Heart right ventricle (tissue), 16 donors: ENCODE measurements at regions not wholly inside any gene's neighbourhood (a gene's known extent, or its start where the extent isn't known, plus 50 kb on each side); places are given as distances from the start of the nearest gene placed in this dataset.

Experiments
- ATAC-seq, 8 donors: fragments of 200-7000 bp; cut with Tn5 transposase; one replicate each; pipeline ENCODE4 v1.9.1; 2020; ENCODE audit warnings: mild to moderate bottlenecking in 8 of 8, moderate library complexity in 8 of 8, moderate number of reproducible peaks in 1 of 8
- DNase-seq, 2 donors: peaks; one replicate each; pipeline ENCODE4 v3.0.0-alpha.2; 2020
- H3K27ac ChIP-seq, 10 donors: fragments of 200-600 bp; sonication (generic) in 2 of 10; one replicate each; pipeline versions ENCODE4 v1.5.0 to v1.8.0; 2020 to 2022; ENCODE audit warnings: mild to moderate bottlenecking in 3 of 10
- H3K27me3 ChIP-seq, 7 donors: fragments of 200-600 bp; one replicate each; pipeline ENCODE4 v1.8.0; 2021 to 2022; ENCODE audit warnings: mild to moderate bottlenecking in 2 of 7
- H3K36me3 ChIP-seq, 9 donors: fragments of 200-600 bp; sonication (generic) in 1 of 9; one replicate each; pipeline versions ENCODE4 v1.5.0 to v1.8.0; 2020 to 2022; ENCODE audit warnings: mild to moderate bottlenecking in 2 of 9
- H3K4me1 ChIP-seq, 9 donors: fragments of 200-600 bp; sonication (generic) in 1 of 9; one replicate each; pipeline versions ENCODE4 v1.5.0 to v1.8.0; 2020 to 2022; ENCODE audit warnings: mild to moderate bottlenecking in 4 of 9
- H3K4me3 ChIP-seq, 10 donors: fragments of 200-600 bp; sonication (generic) in 2 of 10; one replicate each; pipeline versions ENCODE4 v1.5.0 to v1.8.0; 2020 to 2022; ENCODE audit warnings: mild to moderate bottlenecking in 7 of 10, moderate library complexity in 2 of 10
- H3K9me3 ChIP-seq, 11 donors: fragments of 200-600 bp in 10 of 11; sonication (generic) in 2 of 11; one replicate each; pipeline versions ENCODE4 v1.5.0 to v1.8.0; 2013 to 2022; ENCODE audit warnings: mild to moderate bottlenecking in 2 of 11, control low read depth in 1 of 11, moderate library complexity in 1 of 11
- WGBS, 2 donors: extraction: QIAGEN DNeasy Blood & Tissue Kit; methylation state at CpG; one replicate each; pipeline ENCODE4 v1.1.7; 2013; ENCODE audit warnings: inconsistent platforms in 1 of 2; 5-methylcytosine and 5-hydroxymethylcytosine counted together
- intact Hi-C, 10 donors: fragments of 100-400 bp; cut with DNase I; formaldehyde crosslinking; loops; one replicate each; pipeline versions ENCODE4 v1.11.1 to v1.14.2; 2022
- TF ChIP-seq, protein P1 (sequence below), 9 donors: fragments of 200-600 bp; sonication (generic) in 2 of 9; IDR thresholded peaks; one replicate each; pipeline versions ENCODE4 v1.5.0 to v1.8.0; 2021 to 2022; ENCODE audit warnings: antibody characterized with exemption in 9 of 9, mild to moderate bottlenecking in 5 of 9, moderate library complexity in 1 of 9
- donor health status: Arrhythmogenic right ventricular cardiomyopathy.
- donor health status: ischemic (EF 13 %, LVEDD 7.1; RV severe dilation, severe dysfunction).
- donor health status: healthy with polysubstance abuse.
- donor health status: DM: no; HTN: yes; CAD: no.
- donor health status: DM: no; HTN: no; CAD: no.
- donor health status: ischemic (EF 25% LVEDD 6.9; RV normal size, moderate dysfunction).
- donor health status: ischemic (EF 25% LVEDD 5.7; RV mildly dilated, moderate dysfunction).
- donor health status: healthy.
- donor health status: DM: yes; HTN: yes; CAD: no.
- donor health status: Ischemic cardiomyopathy.
- donor health status: ischemic (EF 35%, LVEDD 5.7; RV mildly dilated, moderate dysfunction).
- donor health status: nonischemic (EF 11% LVEDD 7.7; RV severe dilation, severe dysfunction).
- donor health status: DM: yes; HTN: yes; CAD: no.
- donor health status: PGD.
- donor health status: ischemic (EF 29% LVEDD 5.4; RV normal size, mild dysfunction).
- donor health status: nonischemic (EF 23%, LVEDD 6.1; RV moderate dilation, normal function).

DNA sequence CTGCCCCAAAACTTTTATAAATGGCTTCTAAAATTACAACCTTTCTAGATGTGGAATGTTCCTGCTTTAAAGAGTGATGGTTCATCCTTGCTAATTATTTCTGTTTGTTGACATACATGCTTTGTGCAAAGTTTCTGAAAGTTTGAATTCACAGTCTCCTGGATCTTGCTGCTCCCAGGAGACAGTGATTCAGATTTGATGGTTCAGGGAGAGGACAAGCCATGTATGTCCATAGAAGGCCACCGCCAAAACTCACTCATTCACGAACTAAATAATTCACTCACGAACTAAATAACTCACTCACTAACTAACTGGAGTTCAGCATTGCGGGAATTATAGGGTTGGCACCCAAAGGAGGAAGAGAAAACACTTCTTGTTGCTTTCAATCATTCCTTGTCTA lies 416.5 kb upstream of the ZEB2 start:
- peaks cover 0 to 41% (median 26%) of the 10 kb centered on the region in 9 donors for H3K4me1 ChIP-seq
- no peaks in the 10 kb centered on the region for H3K36me3 ChIP-seq
- peak overlapping the region in 7 of 10 donors; percentile 39 to 81 (median 71) for H3K27ac ChIP-seq
- peak in 1 of 8 donors; percentile 49 for ATAC-seq
- TF ChIP-seq, protein P1, sequence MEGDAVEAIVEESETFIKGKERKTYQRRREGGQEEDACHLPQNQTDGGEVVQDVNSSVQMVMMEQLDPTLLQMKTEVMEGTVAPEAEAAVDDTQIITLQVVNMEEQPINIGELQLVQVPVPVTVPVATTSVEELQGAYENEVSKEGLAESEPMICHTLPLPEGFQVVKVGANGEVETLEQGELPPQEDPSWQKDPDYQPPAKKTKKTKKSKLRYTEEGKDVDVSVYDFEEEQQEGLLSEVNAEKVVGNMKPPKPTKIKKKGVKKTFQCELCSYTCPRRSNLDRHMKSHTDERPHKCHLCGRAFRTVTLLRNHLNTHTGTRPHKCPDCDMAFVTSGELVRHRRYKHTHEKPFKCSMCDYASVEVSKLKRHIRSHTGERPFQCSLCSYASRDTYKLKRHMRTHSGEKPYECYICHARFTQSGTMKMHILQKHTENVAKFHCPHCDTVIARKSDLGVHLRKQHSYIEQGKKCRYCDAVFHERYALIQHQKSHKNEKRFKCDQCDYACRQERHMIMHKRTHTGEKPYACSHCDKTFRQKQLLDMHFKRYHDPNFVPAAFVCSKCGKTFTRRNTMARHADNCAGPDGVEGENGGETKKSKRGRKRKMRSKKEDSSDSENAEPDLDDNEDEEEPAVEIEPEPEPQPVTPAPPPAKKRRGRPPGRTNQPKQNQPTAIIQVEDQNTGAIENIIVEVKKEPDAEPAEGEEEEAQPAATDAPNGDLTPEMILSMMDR (IDR thresholded peaks at IDR 0.05), result no peak
- no peaks in the 10 kb centered on the region for H3K27me3 ChIP-seq
- H3K4me3 ChIP-seq, result no peak overlapping the region
- no peaks in the 10 kb centered on the region for H3K9me3 ChIP-seq
- DNase-seq, result no peak
- intact Hi-C loops, result loop anchor here in 4 of 10 donors (5.0 to 10.0 kb wide), 4 partner anchors 62 to 422 kb away; partner anchors contain the start of gene ZEB2 (in 3 of the 4)
- WGBS, 2 donors, result 74 to 75% methylated on average over 4 of the region's 4 CpGs

DNA sequence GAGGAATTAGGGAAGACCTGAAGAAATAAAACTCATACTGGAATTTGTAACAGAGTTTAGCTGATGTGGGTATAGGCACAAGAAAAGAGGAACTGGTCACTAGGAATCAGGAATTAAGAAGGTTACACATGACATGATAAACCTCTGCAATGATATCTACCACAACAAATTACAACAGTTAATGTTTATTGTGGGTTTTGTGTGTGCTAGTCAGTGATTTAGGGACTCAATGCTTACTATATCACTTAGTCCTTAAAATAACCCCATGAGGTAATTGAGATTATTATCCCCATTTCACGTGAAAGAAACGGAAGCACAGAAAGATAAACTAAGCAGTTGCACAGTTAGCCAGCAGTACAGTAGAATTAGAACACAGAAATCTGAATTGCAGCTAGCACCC lies 415.8 kb upstream of the ZEB2 start:
- Histone ChIP-seq H3K36me3 (no peaks in the 10 kb centered on the region), H3K27me3 (no peaks in the 10 kb centered on the region), H3K4me1 (peaks cover 0 to 41% (median 26%) of the 10 kb centered on the region in 9 donors), H3K27ac (peak overlapping the region in 4 of 10 donors; percentile 8 to 81 (median 43)), H3K4me3 (no peak overlapping the region), H3K9me3 (no peaks in the 10 kb centered on the region)
- TF ChIP-seq, protein P1 (IDR thresholded peaks at IDR 0.05), result no peak
- 46 to 54% methylated on average over 2 of the region's 2 CpGs for WGBS, 2 donors
- DNase-seq (no peak), ATAC-seq (no peak)
- intact Hi-C loops, result loop anchor here in 4 of 10 donors (5.0 to 10.0 kb wide), 4 partner anchors 61 to 421 kb away; partner anchors contain the start of gene ZEB2 (in 3 of the 4)

DNA sequence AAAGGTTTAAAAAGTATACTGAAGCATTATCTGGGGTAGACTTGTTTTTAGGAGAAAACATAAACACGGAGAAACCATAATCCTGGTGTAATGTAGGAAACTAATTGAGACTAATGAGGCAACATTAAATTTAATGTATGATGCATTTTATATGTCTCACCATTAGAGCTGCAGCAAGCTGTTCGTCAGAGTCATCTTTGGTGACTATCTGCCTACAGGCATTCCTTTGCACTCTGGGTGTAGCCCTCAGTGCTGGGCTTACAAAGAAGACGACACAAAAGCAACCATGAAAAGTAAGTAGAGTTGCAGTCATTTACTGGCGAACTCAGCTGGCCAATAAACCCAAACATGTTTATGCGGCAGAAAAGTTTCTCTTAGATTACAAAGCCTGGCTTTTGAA lies 415.3 kb upstream of the ZEB2 start:
- ATAC-seq (no peak), DNase-seq (no peak)
- TF ChIP-seq, protein P1 (IDR thresholded peaks at IDR 0.05), result no peak
- Histone ChIP-seq H3K27me3 (no peaks in the 10 kb centered on the region), H3K9me3 (no peaks in the 10 kb centered on the region), H3K4me3 (no peak overlapping the region), H3K4me1 (peaks cover 0 to 41% (median 26%) of the 10 kb centered on the region in 9 donors), H3K27ac (peak overlapping the region in 2 of 10 donors; percentile 8 to 75), H3K36me3 (no peaks in the 10 kb centered on the region)
- intact Hi-C loops, result loop anchor here in 4 of 10 donors (5.0 to 10.0 kb wide), 4 partner anchors 60 to 420 kb away; partner anchors contain the start of gene ZEB2 (in 3 of the 4)
- WGBS, 2 donors, result 91 to 93% methylated on average over 5 of the region's 5 CpGs

DNA sequence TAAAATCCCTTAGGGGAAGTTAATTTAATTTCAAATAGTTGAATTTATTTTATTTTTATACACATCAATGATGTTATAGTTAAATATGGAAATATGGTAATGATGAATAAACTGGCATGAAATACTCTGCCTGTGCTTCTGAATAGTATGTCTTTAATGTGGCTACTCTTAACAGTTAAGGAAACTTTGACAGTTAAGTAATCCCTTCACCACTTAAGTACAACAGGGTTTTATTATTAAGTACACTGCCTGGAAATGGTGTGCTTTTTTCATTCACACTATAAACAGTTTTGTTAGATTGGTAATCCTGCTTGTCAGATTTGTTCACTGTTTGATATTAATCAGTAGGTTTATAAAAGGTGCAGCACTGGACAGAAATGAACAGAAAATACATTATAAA lies 412.0 kb upstream of the ZEB2 start:
- no peaks in the 10 kb centered on the region for H3K27me3 ChIP-seq
- no peak overlapping the region for H3K27ac ChIP-seq
- TF ChIP-seq, protein P1 (IDR thresholded peaks at IDR 0.05), result no peak
- no peak overlapping the region for H3K4me3 ChIP-seq
- no peak for ATAC-seq
- H3K36me3 ChIP-seq, result no peaks in the 10 kb centered on the region
- H3K9me3 ChIP-seq, result peaks cover 0 to 27% (median 11%) of the 10 kb centered on the region in 11 donors
- intact Hi-C loops, result loop anchor here in 4 of 10 donors (10.0 kb wide), 3 partner anchors 57 to 417 kb away; partner anchors contain the start of gene ZEB2 (in 2 of the 4)
- DNase-seq, result no peak
- H3K4me1 ChIP-seq, result peaks cover 0 to 18% (median 2%) of the 10 kb centered on the region in 9 donors
